ENCODE measurements at regions not wholly inside any gene's neighbourhood (a gene's known extent, or its start where the extent isn't known, plus 50 kb on each side); places are given as distances from the start of the nearest gene placed in this dataset.
"Not testable (repeated sequence)": the region's sequence is repeated elsewhere in the genome, so short reads cannot be mapped to it uniquely, and the experiment has no call there.

DNA sequence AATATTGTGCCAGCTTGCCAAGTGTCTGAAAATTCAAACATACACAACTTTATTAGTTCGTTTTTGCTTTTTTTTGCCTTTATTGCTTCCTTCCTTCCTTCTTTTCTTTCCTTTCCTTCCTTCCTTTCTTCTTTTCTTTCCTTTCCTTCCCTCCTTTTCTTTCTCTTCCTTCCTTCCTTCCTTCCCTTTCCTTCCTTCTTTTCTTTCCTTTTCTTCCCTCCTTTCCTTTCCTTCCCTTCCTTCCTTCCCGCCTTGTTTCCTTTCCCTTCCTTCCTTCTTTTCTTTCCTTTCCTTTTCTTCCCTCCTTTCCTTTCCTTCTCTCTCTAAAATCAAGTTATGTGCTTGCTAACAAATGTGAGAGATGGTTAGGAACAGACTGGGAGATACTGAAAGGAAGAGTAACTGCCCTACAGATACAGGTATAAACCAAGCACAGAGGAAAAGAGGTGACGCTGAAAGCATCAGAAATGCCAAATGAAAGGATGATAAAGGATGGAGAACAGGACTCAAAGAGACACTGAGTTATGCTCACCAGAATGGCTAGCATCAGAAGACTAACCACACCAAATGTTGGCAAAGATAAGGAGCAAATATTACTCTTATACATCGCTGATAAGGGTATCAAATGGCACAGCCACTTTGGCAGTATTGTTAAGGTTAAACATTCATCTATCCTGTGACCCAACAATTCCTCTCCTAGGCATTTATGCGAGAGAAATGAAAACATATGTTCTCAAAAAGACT lies 151.6 kb downstream of the MREG start:
- DNase-seq = no peak

DNA sequence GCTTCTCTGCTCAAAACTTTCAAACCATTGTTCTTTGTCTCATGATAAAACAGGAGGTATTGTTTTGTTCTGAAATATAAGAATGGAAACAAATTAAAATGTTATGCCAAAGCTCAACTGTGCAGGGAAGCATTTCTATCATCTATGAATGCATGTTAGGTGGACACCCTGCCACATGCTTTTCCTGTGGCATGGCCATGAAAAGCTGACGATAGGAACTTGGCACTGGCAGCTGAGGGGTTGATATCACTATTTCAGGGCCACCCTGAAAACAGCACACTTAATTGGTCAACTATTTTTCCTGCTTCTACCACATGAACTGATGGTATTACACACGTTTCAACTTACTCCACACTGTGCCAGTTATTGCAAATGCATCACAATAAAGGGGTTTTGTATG lies 157.3 kb downstream of the MREG start:
- no peak for DNase-seq

DNA sequence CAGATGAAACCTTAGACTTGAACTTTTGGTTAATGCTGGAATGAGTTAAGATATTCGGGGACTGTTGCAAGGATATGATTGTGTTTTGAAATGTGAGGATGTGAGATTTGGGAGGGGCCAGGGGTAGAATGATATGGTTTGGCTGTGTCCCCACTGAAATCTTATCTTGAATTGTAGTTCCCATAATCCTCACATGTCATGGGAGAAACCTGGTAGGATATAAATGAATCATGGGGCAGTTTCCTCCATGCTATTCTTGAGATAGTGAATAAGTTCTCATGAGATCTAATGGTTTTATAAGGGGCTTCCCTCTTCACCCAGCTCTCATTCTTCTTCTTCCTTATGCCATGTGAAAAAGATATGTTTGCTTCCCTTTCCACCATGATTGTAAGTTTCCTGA lies 158.0 kb downstream of the MREG start:
- not testable (repeated sequence) for DNase-seq

DNA sequence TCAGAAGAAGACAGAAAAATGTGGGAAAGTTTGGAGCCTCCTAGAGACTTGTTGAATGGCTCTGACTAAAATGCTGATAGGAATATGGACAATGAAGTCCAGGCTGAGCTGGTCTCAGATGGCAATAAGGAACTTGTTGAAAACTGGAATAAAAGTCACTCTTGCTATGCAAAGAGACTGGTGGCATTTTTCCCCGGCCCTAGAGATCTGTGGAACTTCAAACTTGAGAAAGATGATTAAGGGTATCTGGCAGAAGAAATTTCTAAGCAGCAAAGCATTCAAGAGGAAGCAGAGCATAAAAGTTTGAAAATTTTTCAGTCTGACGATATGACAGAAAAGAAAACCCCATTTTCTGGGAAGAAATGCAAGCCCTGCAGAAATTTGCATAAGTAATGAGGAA lies 159.3 kb downstream of the MREG start:
- DNase-seq = no peak

DNA sequence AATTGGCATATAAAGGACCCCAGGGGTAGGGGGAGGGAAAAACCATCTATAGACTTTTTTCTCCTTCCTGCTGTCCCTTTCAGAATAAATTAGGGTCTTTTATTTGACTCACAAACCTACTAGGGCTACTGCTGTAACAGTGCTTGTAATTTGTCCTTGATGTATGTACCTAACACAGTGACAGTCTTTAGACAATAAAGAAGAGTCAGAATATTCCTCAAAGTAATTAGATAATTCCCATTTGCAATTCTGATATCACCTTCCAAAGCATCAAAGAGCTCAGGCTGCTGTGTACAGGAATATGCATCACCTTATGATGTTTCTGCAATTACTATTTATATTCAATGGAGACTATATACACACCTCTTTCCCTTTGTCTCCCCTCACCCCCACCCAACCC lies 161.7 kb downstream of the MREG start:
- DNase-seq = no peak

DNA sequence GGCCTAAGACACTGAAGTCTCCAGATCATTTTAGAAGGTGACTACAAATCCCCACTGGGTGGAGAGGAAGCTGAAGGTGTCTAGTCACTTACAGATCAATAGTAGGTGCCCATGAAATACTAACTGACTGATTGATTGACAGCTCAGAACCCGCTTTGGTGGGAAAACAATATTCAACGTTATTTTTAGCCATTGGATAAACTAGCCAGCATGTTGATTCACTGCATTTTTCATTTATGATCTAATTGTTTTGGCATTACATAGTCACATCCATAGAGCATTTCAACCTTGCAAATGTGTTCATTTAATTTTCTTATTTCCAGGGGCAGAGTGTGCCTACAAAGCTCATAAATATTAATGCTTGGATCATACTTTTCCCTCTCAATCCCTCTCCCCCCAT lies 162.3 kb downstream of the MREG start:
- no peak for DNase-seq

DNA sequence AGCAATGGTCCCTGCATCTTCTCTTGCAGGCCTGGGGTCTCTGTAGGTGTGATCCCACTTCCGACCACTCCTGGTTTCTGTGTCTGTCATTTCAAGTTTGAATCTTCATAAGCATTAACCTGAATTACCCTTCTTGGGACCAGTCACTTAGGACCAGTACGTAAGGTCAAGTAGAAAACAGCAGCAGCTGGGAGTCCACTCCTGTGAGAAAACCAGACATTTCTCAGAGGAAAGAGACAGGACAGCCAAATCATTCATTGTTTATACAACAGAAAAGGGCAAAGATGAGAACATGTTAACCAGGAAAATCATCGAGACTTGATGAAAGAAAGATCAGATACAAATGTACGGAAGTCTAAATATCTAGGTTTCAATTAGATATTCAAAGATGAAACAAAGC lies 163.0 kb downstream of the MREG start:
- DNase-seq = no peak

- DNase-seq = no peak
These were observed 163.6 kb downstream of the MREG start for GRCh38 chr2:215849771-215850170.

DNA sequence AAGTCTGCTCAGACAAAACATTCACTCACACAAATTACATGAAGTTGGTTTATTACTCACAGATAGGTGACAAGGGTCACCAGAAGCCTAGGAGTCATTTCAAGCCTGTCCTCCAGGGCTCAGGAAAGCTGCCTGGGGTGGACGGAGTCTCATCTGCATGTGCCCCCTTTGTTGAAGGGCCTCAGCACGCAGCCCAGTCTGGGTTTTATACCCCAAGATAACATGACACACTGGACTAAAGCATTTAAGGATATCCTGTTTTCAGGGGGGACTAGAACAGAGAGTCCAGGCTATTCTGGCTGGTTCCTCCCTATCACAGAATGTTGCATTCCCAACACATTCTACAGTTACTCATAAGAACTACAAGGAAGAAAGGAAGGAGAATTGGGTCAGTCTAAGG lies 164.7 kb downstream of the MREG start:
- DNase-seq = no peak

DNA sequence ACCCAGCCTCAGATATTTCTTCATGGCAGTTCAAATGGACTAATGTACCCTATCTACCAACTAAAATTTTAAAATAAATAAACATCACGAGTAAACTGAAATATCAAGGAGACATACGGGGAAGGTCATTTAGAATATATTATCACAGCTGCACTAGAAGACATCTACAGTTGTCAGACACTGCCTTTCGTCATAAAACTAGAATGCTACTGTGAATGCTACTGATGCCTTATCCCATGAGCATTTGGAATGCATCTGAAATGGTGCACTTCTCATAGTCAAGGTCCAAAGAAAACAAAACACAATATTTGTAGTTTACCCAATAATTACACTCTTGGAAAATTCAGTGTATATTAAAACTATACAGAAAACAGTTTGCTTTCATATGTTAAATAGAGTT lies 165.2 kb downstream of the MREG start:
- DNase-seq = no peak

DNA sequence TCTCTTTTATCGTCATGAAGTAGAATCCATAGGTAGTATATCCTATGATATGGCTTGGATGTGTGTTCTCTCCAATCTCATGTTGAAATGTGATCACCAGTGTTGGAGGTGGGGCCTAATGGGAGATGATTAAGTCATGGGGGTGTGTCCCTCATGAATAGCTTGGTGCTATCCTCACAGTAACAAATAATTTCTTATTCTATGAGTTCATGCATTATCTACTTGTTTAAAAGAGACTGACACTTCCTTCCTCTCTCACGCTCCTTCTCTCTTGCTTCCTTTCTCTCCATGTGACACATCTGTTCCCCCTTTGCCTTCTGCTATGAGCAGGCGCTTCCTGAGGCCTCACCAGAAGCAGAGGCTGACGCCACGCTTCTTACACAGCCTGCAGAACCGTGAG lies 165.6 kb downstream of the MREG start:
- DNase-seq = no peak

DNA sequence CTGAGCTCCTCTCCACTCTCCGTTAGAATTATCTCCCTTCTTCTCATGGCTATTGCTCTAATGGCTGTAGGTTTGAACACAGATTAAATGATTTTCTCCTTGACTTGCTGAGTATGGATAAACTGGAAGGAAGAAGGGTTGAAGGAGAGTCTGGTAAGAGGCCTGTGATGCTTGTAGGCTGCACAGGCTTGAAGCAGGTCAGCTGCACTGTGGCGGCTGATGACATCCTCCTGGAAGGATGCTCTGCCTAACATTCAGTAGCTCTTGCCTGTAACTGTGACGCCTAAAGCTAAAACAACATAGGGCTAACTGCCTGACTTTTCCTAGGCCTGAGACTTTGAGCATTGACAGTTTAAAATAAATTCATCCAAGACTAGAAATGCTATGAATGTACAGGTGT lies 166.3 kb downstream of the MREG start:
- DNase-seq = no peak

DNA sequence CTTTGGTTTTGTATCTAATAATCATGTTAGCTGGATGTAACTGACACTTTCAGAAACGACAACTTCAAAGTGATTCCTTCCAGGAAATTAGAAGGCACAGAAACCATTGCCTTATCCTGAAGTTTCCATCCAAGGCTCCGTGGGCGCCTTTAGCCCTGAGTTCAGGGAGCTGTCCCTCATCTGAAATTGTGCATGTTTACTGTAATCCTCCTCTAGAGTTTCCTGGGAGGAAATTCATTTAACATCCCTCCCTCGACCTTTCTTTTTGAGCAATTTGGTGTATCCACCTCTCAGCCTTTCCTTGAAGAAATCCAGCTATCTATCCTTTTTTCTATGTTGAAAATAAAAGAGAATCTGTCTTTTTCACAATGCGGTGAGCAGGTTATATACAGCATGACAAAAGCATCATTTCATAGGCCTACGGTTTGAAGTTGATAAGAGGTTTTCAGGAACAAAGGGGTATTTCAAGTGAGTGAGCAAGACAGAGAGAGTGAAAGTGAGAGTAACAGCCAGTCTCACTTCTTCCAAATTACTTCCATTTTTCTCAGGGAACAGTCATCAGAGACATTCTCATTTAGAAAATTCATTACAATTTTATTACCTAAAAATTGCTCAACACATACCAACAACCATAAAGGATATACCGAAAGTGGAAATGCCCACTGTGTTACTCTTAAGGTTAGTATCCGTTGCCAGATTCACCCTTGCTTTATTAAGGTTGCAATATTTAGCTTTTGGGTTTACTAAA lies 167.3 kb downstream of the MREG start:
- DNase-seq = no peak

- DNase-seq = no peak
These were observed 169.8 kb downstream of the MREG start for GRCh38 chr2:215843579-215843978.

GRCh38 chr2:215841175-215841816 lies 172.1 kb downstream of the MREG start:
- DNase-seq = no peak

- DNase-seq = no peak
These were observed 173.5 kb downstream of the MREG start for GRCh38 chr2:215839816-215840215.

- DNase-seq = no peak
These were observed 174.0 kb downstream of the MREG start for GRCh38 chr2:215839309-215839708.

GRCh38 chr2:215836881-215837280 lies 176.5 kb downstream of the MREG start:
- no peak for DNase-seq

DNA sequence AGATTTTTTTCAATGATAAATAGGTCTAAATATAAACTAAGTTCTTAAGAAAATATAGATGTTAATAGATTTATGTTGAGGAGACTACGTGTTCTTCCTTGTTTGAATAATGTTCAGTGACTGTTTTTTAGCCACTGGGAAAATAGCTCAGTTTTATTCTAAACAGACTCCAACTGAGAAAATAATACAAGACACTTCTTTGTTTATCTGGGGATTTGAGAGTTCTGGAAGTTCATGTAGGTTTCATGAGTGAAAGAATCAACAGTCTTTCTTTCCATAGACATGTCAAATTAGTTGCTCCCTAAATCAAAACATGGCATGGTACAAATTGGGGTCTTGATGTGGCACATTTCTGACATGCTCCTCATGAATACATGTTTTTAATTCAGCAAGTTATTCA lies 177.7 kb downstream of the MREG start:
- DNase-seq = no peak

- no peak for DNase-seq
These were observed 178.1 kb downstream of the MREG start for GRCh38 chr2:215835231-215835630.

DNA sequence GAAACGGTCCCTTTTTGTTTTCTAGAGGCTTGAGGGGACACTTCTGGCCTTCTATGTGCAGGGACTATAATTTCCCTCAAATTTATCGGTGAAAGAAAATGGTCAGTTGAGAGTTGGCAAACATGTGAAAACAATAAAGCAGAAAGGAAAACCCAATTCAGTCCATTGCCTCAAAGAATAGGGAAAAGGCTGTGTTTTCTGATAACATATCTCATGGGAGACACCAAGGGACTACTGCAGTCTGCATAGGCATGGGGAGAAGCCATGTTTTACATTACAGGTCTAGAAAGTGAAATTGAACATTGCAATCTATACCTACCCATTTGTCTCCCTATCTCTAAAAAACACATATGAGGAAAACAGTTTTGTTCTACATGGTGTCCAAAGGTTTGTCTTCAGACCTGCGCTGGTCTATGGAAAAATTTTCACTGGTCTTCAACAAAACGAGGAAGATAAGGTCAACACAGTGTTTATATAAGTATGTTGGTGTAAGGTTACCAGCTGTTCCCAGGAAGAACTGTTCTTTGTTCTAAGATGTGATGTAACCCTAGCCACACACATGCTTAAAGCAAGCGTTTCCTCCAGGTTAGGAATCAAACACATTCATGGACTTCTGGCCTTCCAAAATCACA lies 179.7 kb downstream of the MREG start:
- no peak for DNase-seq

DNA sequence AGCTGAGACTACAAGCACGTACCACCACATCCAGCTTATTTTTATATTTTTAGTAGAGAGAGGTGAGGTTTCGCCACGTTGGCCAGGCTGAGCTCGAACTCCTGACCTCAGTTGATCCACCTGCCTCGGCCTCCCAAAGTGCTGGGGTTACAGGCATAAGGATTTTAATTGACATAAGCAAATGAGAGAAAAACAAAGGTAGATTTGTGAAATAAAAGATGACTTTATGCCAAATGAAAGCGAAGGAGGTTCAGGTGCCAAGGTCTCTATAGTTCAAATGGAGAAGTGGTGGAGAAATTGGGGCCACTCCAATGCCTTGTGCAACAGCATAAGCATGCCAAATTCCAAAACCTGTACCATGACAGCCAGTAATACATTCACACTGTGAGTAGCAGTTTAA lies 180.6 kb downstream of the MREG start:
- DNase-seq = no peak

GRCh38 chr2:215831296-215831913 lies 181.9 kb downstream of the MREG start:
- peak; percentile 34 for DNase-seq

Data from activated CD4-positive, alpha-beta T cell treated with anti-CD3 and anti-CD28 coated beads, Interleukin-2, amount 50 U/mL, for 16 hours (primary cell).